ENCODE measurements at regions not wholly inside any gene's neighbourhood (a gene's known extent, or its start where the extent isn't known, plus 50 kb on each side); places are given as distances from the start of the nearest gene placed in this dataset.

DNA sequence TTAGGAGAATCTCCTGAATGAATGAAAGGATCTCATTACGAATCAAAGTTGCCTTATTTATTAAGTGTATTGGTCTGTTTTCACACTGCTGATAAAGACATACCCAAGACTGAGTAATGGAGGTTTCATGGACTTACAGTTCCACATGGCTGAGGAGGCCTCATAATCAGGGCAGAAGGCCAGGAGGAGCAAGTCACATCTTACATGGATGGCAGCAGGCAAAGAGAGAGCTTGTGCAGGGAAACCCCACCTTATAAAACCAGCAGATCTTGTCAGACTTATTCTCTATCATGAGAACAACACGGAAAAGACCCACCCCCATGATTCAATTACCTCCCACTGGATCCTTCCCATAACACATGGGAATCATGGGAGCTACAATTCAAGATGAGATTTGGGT, 785.2 kb upstream of the POU3F3 start:
- TF ChIP-seq, protein P1, sequence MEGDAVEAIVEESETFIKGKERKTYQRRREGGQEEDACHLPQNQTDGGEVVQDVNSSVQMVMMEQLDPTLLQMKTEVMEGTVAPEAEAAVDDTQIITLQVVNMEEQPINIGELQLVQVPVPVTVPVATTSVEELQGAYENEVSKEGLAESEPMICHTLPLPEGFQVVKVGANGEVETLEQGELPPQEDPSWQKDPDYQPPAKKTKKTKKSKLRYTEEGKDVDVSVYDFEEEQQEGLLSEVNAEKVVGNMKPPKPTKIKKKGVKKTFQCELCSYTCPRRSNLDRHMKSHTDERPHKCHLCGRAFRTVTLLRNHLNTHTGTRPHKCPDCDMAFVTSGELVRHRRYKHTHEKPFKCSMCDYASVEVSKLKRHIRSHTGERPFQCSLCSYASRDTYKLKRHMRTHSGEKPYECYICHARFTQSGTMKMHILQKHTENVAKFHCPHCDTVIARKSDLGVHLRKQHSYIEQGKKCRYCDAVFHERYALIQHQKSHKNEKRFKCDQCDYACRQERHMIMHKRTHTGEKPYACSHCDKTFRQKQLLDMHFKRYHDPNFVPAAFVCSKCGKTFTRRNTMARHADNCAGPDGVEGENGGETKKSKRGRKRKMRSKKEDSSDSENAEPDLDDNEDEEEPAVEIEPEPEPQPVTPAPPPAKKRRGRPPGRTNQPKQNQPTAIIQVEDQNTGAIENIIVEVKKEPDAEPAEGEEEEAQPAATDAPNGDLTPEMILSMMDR (IDR thresholded peaks at IDR 0.05; ENCODE audit: low read length), result no peak
- no peak for TF ChIP-seq EZH2phosphoT487 (IDR thresholded peaks at IDR 0.05; ENCODE audit: low read length)
- no peak for TF ChIP-seq EZH2 (optimal IDR thresholded peaks at IDR 0.05; ENCODE audit: low read depth, low read length)

Data from MM.1S (cell line).